ENCODE measurements at regions not wholly inside any gene's neighbourhood (a gene's known extent, or its start where the extent isn't known, plus 50 kb on each side); places are given as distances from the start of the nearest gene placed in this dataset.
"Not testable (repeated sequence)": the region's sequence is repeated elsewhere in the genome, so short reads cannot be mapped to it uniquely, and the experiment has no call there.

DNA sequence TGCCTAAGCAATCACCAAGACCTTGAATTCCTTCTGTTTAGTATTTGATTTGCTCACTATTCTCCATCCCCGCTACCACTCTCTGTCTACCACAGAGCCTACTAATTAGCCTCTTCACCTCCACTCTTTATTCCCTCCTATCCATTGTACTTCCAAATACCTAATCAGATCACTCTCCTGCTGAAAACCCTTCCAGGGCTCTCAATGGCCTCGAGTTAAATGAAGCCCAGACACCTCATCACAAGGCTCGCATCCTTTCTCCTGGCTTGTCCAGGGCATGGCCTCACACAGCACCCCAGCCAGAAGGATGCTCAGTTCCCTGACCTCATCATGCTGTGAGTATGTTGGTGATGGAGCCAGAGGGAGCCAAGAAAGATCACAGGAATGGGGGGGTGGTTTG is 71.4 kb upstream of the PRMT8 start:
- Histone ChIP-seq H3K4me3 (ENCODE audit: low read depth, low read length) (no peak overlapping the region), H3K9me3 (no peaks in the 10 kb centered on the region), H3K36me3 (no peaks in the 10 kb centered on the region), H3K27me3 (peaks cover 13% of the 10 kb centered on the region), H3K4me1 (no peaks in the 10 kb centered on the region)
- TF ChIP-seq, protein P1, sequence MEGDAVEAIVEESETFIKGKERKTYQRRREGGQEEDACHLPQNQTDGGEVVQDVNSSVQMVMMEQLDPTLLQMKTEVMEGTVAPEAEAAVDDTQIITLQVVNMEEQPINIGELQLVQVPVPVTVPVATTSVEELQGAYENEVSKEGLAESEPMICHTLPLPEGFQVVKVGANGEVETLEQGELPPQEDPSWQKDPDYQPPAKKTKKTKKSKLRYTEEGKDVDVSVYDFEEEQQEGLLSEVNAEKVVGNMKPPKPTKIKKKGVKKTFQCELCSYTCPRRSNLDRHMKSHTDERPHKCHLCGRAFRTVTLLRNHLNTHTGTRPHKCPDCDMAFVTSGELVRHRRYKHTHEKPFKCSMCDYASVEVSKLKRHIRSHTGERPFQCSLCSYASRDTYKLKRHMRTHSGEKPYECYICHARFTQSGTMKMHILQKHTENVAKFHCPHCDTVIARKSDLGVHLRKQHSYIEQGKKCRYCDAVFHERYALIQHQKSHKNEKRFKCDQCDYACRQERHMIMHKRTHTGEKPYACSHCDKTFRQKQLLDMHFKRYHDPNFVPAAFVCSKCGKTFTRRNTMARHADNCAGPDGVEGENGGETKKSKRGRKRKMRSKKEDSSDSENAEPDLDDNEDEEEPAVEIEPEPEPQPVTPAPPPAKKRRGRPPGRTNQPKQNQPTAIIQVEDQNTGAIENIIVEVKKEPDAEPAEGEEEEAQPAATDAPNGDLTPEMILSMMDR (IDR thresholded peaks at IDR 0.05; ENCODE audit: low read depth, low read length): no peak
- DNase-seq: no peak

DNA sequence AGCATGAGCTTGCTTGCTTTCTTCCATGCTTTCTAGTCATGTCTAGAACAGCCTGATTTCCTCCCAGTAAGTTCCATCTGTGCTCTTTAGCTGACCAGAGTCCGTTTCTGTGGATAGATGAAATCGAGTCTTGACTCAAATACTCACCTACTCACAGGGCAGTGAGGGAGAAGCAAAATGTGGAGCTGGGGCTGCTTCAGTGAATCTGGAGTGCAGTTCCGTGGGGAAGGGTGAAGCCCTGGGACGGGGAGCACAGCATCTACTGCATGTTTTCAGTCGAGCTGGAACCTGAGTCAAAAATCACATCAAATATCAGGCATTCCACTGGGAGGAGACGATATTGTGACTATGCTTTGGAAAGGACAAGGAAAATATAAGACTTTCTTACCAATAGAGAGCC is 70.3 kb upstream of the PRMT8 start:
- H3K27me3 ChIP-seq: peaks cover 8% of the 10 kb centered on the region
- TF ChIP-seq, protein P1 (IDR thresholded peaks at IDR 0.05; ENCODE audit: low read depth, low read length): no peak
- no peak for DNase-seq
- no peaks in the 10 kb centered on the region for H3K9me3 ChIP-seq
- H3K4me1 ChIP-seq: no peaks in the 10 kb centered on the region
- no peak overlapping the region for H3K4me3 ChIP-seq (ENCODE audit: low read depth, low read length)
- no peaks in the 10 kb centered on the region for H3K36me3 ChIP-seq

DNA sequence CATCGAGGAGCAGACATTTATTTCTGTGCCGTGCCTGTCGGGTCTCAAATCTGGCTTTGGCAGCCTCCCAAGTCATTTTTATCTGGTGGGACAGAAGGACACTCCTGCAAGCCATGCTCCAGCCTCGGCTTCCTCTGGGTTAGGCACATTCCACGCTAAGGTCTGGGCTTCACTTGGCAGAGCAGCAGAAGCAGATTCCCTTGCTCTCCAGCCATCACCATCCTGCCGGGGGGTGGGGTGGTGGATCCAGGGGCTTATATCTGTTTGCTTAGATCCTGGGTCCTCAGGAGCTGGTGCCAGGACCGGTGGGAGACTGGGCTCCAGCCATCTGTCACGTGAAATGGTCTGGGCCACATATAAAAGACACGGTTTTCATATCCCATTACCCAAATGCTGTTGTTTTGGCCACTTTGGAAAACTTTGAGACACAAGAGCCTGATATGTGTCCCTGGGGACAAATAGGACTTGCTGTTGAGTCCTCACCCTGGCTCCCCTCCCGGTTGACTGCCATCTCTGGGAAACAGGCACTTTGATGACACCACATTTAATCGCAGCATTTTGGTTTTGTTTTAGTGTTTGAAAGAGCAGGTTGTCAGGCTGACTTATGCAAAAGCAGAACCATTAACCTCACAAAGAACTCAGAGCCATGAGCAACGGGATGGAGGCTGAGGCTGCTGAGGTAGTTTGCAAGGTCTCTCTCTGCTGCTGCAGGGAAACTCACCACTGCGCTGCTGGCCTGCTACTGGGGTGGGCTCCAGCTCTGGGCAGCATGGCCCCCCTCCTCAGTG is 69.6 kb upstream of the PRMT8 start:
- H3K4me3 ChIP-seq (ENCODE audit: low read depth, low read length): no peak overlapping the region
- TF ChIP-seq, protein P1 (IDR thresholded peaks at IDR 0.05; ENCODE audit: low read depth, low read length): no peak
- DNase-seq: no peak
- H3K36me3 ChIP-seq: no peaks in the 10 kb centered on the region
- no peaks in the 10 kb centered on the region for H3K9me3 ChIP-seq
- peaks cover 4% of the 10 kb centered on the region for H3K27me3 ChIP-seq
- no peaks in the 10 kb centered on the region for H3K4me1 ChIP-seq

DNA sequence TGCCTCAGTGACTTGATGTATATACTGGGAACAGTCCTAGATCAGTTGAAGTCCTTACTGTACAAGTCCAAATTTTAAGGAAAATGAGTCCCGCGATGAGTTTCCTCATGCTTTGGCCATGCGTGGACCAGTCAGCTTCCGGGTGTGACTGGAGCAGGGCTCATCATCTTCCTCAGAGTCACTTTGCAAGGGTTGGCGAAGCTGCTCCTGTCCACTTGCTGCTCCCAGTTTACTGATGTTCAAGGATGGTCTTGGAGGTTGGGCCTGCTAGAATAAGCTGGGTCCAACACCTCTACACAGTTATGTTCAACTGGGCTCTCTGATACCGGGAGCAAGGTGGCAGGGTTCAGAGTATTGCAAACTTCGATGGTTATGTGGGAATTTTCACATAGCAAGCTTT is 66.2 kb upstream of the PRMT8 start:
- H3K36me3 ChIP-seq; H3K4me3 ChIP-seq (ENCODE audit: low read depth, low read length); DNase-seq; H3K9me3 ChIP-seq; H3K4me1 ChIP-seq; H3K27me3 ChIP-seq: not testable (repeated sequence)

DNA sequence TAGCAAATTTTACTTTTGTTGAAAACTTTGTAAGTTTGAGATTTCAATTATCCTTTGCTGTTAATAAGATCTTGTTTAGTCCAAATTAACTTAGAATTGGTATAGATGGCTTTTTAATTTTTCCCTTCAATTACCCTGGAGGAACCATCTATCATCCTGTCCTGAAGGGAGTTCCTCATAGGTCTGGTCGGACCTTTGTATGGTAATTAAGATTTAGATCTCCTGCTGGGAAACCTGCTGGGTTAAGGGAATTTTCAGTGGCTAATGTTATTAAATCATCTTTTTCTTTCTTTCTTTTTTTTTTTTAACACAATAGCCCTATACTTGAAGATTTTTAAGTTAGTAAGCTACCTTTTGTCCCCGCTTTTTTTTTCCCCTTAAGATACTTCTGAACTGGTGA is 63.0 kb upstream of the PRMT8 start:
- no peak for DNase-seq
- TF ChIP-seq, protein P1 (IDR thresholded peaks at IDR 0.05; ENCODE audit: low read depth, low read length): no peak
- Histone ChIP-seq H3K9me3 (no peaks in the 10 kb centered on the region), H3K27me3 (peaks cover under 1% of the 10 kb centered on the region; the same call in 1 of the 2 replicates), H3K36me3 (no peaks in the 10 kb centered on the region), H3K4me3 (ENCODE audit: low read depth, low read length) (no peak overlapping the region), H3K4me1 (no peaks in the 10 kb centered on the region)

DNA sequence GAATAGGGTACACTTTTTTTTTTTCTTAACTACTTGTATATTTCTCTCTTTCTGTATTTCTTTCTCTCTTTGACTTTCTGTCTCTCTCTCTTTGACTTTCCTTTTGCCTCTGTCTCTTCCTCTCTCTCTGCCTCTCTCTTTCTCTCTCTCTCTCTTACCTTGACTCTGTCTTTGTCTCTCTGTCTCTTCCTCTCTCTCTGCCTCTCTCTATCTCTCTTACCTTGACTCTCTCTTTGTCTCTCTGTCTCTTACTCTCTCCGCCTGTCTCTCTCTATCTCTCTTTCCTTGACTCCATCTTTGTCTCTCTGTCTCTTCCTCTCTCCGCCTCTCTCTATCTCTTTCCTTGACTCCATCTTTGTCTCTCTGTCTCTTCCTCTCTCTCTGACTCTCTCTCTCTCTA is 62.4 kb upstream of the PRMT8 start:
- H3K36me3 ChIP-seq: no peaks in the 10 kb centered on the region
- H3K27me3 ChIP-seq: peaks cover 5% of the 10 kb centered on the region; the same call in 1 of the 2 replicates
- DNase-seq: no peak
- no peaks in the 10 kb centered on the region for H3K4me1 ChIP-seq
- no peaks in the 10 kb centered on the region for H3K9me3 ChIP-seq
- no peak overlapping the region for H3K4me3 ChIP-seq (ENCODE audit: low read depth, low read length)
- TF ChIP-seq, protein P1 (IDR thresholded peaks at IDR 0.05; ENCODE audit: low read depth, low read length): no peak

DNA sequence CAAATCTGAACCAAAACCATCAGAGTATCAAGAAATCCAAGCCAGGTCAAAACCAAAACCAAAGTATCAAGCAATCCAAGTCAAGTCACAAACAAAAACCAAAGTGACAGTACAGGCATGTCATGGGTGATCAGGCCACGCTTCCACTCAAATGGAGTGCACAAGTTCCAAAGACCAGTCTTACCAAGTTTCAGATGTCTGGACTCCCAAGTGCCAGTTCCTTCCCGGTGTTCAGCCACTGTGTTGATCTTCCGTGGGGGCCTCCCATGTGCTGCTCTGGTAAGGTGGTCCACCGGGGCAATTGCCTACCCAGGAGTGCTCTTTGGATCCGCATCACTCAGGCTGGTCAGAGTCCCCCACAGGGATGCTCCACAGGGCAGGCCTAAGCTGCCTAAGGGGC is 61.5 kb upstream of the PRMT8 start:
- not testable (repeated sequence) for H3K9me3 ChIP-seq; H3K4me1 ChIP-seq; H3K4me3 ChIP-seq (ENCODE audit: low read depth, low read length); H3K36me3 ChIP-seq; DNase-seq; H3K27me3 ChIP-seq
